ENCODE measurements at regions not wholly inside any gene's neighbourhood (a gene's known extent, or its start where the extent isn't known, plus 50 kb on each side); places are given as distances from the start of the nearest gene placed in this dataset.

- no peak for DNase-seq (ENCODE audit: low read depth in 2 of 2)
Observed at GRCh38 chr1:13878021-13878420, 178.0 kb downstream of the PRDM2 start.

DNA sequence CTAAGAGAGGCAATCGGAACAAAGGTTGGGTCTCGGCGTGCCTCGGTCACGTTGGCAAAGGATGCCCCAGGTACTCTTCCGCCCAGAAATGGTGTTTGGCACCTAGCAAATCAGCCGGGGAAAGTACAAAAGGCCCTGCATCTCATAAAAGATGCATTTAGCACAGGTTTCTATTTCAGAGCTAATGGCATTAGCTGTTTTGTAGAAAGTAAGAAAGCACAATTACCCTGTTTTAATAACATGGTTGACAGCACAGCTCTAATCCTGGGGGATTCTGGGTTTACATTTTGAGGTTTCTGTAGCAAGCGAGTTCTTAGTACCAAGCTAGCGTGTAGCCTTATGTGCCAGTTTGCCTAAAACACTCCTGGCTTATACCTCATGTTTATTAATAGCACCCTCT is 178.5 kb downstream of the PRDM2 start:
- DNase-seq (ENCODE audit: low read depth in 2 of 2): no peak

DNA sequence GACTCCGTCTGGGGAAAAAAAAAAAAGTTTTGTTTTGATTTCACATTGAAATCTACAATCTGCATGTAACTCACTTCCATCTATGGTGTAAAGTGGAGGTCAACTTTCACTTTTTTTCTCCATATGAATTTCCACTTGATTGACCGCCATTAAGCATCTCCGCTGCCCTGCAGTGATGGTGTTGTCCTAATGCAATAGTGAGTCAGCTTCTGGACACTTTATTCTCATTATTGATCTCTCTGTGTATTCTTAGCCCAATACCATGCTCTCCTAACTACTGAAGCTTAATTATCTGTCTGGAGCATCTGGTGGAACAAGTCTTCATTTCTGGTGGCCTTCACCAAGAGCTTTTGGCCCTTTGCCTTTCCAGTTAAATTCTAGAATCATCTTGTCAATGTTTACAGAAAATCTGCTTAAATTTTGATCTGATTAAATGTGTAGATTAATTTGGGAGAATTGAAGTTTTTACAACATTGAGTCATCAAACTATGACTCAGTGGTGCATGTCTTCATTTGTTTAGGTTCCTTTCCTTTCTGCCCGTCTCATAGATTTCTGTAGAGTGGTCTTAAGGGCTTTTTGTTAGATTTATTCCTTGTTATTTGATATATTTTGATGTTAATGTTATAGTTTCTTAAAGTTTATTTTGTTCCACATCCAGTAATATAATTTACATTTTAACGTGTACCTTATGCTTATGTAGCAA is 181.5 kb downstream of the PRDM2 start:
- no peak for DNase-seq (ENCODE audit: low read depth in 2 of 2)

GRCh38 chr1:13888351-13888986 is 188.5 kb downstream of the PRDM2 start:
- no peak for DNase-seq (ENCODE audit: low read depth in 2 of 2)

DNA sequence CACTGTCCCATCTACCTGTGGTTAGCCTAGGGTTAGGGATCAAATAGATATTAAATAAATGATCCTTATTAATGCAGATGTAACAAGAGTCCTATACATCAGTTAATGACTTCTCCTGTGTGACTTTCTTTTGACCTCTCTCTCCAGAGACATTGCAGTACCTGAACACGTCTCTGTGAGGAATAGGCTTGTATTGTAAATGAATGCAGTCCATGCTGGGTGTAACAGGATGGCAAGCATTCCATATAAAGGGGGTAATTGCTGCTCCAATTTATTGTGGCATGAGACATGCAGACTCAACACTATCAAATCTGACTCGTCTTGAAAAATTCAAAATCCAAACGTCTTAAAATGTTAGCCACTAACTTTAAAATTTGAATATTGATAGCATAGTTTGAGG is 189.5 kb downstream of the PRDM2 start:
- DNase-seq (ENCODE audit: low read depth in 2 of 2): no peak

GRCh38 chr1:13890766-13891165 is 190.8 kb downstream of the PRDM2 start:
- DNase-seq (ENCODE audit: low read depth in 2 of 2): no peak

DNA sequence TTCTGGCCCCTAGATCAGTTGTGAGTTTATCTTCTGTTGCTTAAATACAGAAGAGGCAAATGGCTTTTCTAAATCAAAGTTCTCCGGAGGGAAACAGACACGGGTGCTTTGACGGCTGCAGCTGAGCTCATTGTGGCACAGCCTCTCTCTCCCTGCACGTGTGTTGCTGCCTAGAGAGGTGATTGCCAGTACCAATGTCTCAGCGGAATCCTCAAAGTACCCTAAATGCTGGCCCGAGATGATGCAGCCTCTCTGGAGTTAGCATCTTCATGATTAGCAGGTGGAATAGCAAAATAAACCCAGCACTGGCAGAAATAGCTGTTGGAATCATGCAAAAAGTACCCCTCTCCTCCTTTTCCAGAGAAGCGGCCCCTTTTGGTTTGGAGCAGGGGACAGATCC is 192.2 kb downstream of the PRDM2 start:
- DNase-seq (ENCODE audit: low read depth in 2 of 2): no peak

DNA sequence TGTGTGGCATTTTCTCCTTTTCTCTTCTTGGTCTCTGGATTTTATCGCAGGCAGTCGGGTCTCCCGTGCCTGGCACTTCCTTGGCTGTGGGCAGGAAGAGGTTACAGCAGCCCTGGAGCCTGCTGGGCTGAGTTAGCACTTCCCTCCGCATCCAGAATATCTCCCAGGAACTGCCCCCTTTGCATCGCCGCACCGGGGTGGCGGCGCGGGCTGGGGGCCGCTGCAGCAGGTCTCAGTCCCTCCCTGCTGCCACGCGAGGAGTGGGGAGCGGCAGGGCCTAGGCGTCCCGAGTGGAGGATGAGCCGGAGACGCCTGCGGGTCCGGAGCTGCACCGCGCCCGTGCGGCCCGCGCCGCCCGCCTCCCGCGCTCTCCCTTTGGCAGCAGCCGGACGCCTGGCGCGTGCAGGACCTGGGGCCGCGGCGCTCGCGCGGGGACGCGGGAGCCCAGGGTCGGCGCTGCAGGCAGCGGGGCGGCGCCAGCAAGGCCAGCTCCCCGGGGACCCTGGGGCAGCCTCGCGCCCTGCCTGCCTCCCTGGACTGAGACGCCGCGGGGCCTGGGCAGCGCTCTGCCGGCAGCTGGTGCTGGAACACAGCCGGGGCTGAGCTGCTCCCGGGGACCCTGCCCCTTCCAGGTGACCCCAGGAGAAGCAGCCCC is 192.8 kb downstream of the PRDM2 start:
- DNase-seq (ENCODE audit: low read depth in 2 of 2): no peak

DNA sequence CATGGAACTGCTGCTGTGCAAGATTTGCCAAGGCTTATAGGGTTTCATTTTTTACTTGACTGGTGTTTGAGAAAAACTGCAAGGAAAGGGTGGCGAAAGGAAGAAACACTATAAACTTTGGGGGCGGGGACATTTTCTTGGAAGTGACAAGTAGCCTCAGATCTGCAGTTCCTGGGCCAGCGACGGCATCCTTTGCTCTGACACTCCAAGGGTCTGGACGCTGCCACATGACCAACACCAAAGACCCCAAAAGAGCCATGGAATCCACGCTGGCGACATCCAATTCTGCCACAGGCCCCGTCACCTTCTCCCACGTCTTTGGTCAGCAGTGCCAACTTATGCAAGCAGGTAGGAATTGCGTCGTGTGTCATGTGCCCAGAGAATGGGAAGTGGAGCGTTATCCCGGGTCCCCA is 193.4 kb downstream of the PRDM2 start:
- no peak for DNase-seq (ENCODE audit: low read depth in 2 of 2)

GRCh38 chr1:13896932-13897331 is 196.9 kb downstream of the PRDM2 start:
- DNase-seq (ENCODE audit: low read depth in 2 of 2): no peak

- no peak for DNase-seq (ENCODE audit: low read depth in 2 of 2)
Observed at GRCh38 chr1:13898406-13898805, 198.4 kb downstream of the PRDM2 start.

DNA sequence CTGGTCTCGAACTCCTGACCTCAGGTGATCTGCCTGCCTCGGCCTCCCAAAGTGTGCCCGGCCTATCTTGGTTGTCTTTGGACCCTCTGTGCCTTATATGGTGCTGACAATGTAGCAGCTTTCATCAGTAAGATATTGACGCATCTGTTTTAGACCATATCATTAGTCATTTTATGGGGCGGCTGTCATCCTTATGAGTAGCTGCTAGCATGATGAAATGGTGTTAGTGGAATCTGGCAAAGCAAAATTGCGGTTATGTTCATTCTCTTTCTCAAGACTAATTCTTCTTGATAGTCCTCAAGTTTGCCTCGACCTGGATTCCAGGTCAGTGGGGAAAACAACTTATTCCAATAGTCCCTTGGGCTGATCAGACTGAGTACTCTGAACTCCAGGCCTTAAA is 199.9 kb downstream of the PRDM2 start:
- no peak for DNase-seq (ENCODE audit: low read depth in 2 of 2)

- DNase-seq (ENCODE audit: low read depth in 2 of 2): no peak
Observed at GRCh38 chr1:13900583-13900982, 200.6 kb downstream of the PRDM2 start.

- no peak for DNase-seq (ENCODE audit: low read depth in 2 of 2)
Observed at GRCh38 chr1:13901039-13901438, 201.1 kb downstream of the PRDM2 start.

GRCh38 chr1:13901597-13901996 is 201.6 kb downstream of the PRDM2 start:
- DNase-seq (ENCODE audit: low read depth in 2 of 2): no peak

DNA sequence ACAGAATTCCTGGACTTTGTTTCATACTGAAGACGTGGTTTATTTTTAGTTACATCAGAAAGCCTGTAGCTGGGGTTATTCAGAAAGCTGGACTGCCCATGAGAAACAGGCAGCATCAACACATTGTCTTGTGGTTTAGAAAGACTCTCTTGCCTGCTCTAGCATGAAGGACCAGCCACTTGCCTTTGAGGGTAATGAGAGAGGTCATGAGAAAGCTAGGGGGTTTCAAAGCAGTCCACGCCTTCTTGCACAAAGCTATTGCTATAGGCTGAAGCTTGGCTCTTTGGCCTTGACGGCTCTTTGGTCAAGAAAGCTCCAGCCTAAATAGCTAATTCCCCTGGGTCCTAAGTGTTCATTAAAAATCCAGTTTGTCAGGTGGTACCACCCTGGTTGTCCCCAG is 208.1 kb downstream of the PRDM2 start:
- no peak for DNase-seq (ENCODE audit: low read depth in 2 of 2)

- no peak for DNase-seq (ENCODE audit: low read depth in 2 of 2)
Observed at GRCh38 chr1:13911697-13912619, 212.0 kb downstream of the PRDM2 start.

GRCh38 chr1:13913396-13913795 is 213.4 kb downstream of the PRDM2 start:
- no peak for DNase-seq (ENCODE audit: low read depth in 2 of 2)

DNA sequence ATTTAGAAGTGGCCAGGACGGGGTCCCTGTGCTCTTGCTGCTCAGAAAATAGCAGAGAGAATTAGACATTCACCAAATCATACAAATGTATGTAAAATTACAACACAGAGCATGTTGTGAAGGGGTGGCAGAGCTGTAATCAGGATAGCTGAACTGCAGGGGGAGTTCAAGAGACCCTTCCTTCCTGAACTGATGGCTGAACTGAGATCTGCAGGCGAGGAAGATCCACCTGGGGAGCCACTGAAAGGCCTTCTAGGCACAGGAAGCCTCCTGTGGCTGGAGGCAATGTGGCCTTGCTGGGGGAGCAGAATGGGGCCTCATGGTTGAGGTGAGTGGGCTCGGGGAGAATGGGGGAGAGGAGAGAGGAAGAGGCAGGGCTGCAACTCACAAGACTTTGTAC is 216.5 kb downstream of the PRDM2 start:
- no peak for DNase-seq (ENCODE audit: low read depth in 2 of 2)

- no peak for DNase-seq (ENCODE audit: low read depth in 2 of 2)
Observed at GRCh38 chr1:13917607-13918006, 217.6 kb downstream of the PRDM2 start.

- no peak for DNase-seq (ENCODE audit: low read depth in 2 of 2)
Observed at GRCh38 chr1:13918862-13919261, 218.9 kb downstream of the PRDM2 start.

GRCh38 chr1:13921190-13921589 is 221.2 kb downstream of the PRDM2 start:
- DNase-seq (ENCODE audit: low read depth in 2 of 2): no peak

Measured in stimulated activated CD4-positive, alpha-beta T cell treated with anti-CD3 and anti-CD28 coated beads, Interleukin-1b, Interleukin-23, amount 100 ng/mL, for 4 hours (primary cell).